ENCODE measurements at regions not wholly inside any gene's neighbourhood (a gene's known extent, or its start where the extent isn't known, plus 50 kb on each side); places are given as distances from the start of the nearest gene placed in this dataset.

DNA sequence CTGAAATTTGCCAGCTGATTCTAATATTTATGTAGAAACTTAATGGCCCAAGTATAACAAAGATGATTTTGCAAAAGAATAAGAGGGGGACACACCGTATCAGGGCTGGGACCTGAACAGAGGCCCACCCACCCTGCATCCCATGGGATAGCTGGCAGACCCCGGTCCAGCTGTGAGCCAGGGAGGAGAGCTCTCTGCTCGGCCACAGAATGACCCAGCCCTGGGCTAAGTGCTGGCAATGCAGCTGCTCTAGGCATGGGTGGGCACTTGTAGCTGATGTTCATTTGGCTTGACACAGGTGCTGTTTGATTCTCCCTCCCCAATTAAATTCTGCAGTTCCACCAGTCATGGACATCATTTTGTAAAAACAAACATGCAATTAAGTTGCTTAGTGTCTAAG is 522.8 kb upstream of the RAB6C start:
- H2AFZ ChIP-seq (ENCODE audit: low read length): no peak overlapping the region
- H3K9me3 ChIP-seq (ENCODE audit: control insufficient read depth, insufficient read depth, low read depth, low read length): no peaks in the 10 kb centered on the region
- H3K4me3 ChIP-seq (replicated peaks in 1 of 4; ENCODE audit: control extremely low read depth in 1 of 4, insufficient read depth in 1 of 4, low read depth in 3 of 4, low read length in 4 of 4): no peak overlapping the region
- H3K4me1 ChIP-seq (ENCODE audit: control insufficient read depth, extremely low read depth, insufficient read depth, low read length): no peaks in the 10 kb centered on the region
- H3K27me3 ChIP-seq (ENCODE audit: control insufficient read depth, insufficient read depth, low read length): no peaks in the 10 kb centered on the region
- no peaks in the 10 kb centered on the region for H3K79me2 ChIP-seq (ENCODE audit: control insufficient read depth, insufficient read depth, low read length)
- no peak overlapping the region for H3K9ac ChIP-seq (ENCODE audit: insufficient read depth, low read length)
- H3K27ac ChIP-seq (ENCODE audit: insufficient read depth, low read length): no peak overlapping the region
- DNase-seq (ENCODE audit: low read depth in 2 of 2): no peak
- no peaks in the 10 kb centered on the region for H3K36me3 ChIP-seq (ENCODE audit: control insufficient read depth, insufficient read depth, low read length)
- H4K20me1 ChIP-seq (ENCODE audit: control insufficient read depth, extremely low read depth, insufficient read depth, low read length): no peaks in the 10 kb centered on the region
- TF ChIP-seq, protein P1, sequence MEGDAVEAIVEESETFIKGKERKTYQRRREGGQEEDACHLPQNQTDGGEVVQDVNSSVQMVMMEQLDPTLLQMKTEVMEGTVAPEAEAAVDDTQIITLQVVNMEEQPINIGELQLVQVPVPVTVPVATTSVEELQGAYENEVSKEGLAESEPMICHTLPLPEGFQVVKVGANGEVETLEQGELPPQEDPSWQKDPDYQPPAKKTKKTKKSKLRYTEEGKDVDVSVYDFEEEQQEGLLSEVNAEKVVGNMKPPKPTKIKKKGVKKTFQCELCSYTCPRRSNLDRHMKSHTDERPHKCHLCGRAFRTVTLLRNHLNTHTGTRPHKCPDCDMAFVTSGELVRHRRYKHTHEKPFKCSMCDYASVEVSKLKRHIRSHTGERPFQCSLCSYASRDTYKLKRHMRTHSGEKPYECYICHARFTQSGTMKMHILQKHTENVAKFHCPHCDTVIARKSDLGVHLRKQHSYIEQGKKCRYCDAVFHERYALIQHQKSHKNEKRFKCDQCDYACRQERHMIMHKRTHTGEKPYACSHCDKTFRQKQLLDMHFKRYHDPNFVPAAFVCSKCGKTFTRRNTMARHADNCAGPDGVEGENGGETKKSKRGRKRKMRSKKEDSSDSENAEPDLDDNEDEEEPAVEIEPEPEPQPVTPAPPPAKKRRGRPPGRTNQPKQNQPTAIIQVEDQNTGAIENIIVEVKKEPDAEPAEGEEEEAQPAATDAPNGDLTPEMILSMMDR (conservative IDR thresholded peaks at IDR 0.05 in 1 of 2, IDR thresholded peaks at IDR 0.05 in 1 of 2; ENCODE audit: low read depth in 1 of 2, low read length in 2 of 2): no peak
- no peak for TF ChIP-seq EZH2 (IDR thresholded peaks at IDR 0.05; ENCODE audit: low read length, missing control alignments)
- no peak overlapping the region for H3K4me2 ChIP-seq (ENCODE audit: extremely low read depth, insufficient read depth, low read length)

DNA sequence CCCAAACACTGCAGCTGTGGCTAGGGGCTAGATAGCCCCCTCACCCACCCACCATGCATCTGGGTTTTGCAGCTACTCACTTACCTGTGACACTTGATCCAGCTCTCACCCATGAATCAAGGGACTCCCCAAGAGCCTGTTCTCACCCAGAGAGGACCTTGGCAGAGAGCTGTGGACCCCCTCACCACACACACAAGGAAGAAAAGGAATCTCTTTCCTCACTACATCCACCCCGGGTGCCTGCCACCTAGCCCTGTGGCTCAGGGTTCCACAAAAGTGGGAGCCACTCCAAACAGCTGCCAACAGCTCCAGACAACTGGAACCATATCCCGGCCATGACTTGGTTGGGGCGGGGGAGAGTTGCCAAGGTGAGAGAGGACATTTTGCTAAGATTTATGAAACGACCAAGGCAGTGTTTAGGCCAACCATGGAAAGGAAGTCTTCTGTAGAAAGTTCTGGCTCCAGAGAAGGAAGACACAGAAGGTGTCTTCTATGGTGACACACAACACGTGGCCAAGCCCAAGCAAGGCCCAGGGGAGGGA is 522.1 kb upstream of the RAB6C start:
- no peaks in the 10 kb centered on the region for H3K4me1 ChIP-seq (ENCODE audit: control insufficient read depth, extremely low read depth, insufficient read depth, low read length)
- H3K4me3 ChIP-seq (replicated peaks in 1 of 4; ENCODE audit: control extremely low read depth in 1 of 4, insufficient read depth in 1 of 4, low read depth in 3 of 4, low read length in 4 of 4): no peak overlapping the region
- no peak overlapping the region for H2AFZ ChIP-seq (ENCODE audit: low read length)
- TF ChIP-seq, protein P1 (conservative IDR thresholded peaks at IDR 0.05 in 1 of 2, IDR thresholded peaks at IDR 0.05 in 1 of 2; ENCODE audit: low read depth in 1 of 2, low read length in 2 of 2): no peak
- no peak for TF ChIP-seq EZH2 (IDR thresholded peaks at IDR 0.05; ENCODE audit: low read length, missing control alignments)
- no peaks in the 10 kb centered on the region for H4K20me1 ChIP-seq (ENCODE audit: control insufficient read depth, extremely low read depth, insufficient read depth, low read length)
- DNase-seq (ENCODE audit: low read depth in 2 of 2): no peak
- no peak overlapping the region for H3K9ac ChIP-seq (ENCODE audit: insufficient read depth, low read length)
- no peak overlapping the region for H3K27ac ChIP-seq (ENCODE audit: insufficient read depth, low read length)
- H3K36me3 ChIP-seq (ENCODE audit: control insufficient read depth, insufficient read depth, low read length): no peaks in the 10 kb centered on the region
- H3K27me3 ChIP-seq (ENCODE audit: control insufficient read depth, insufficient read depth, low read length): no peaks in the 10 kb centered on the region
- H3K4me2 ChIP-seq (ENCODE audit: extremely low read depth, insufficient read depth, low read length): no peak overlapping the region
- H3K9me3 ChIP-seq (ENCODE audit: control insufficient read depth, insufficient read depth, low read depth, low read length): no peaks in the 10 kb centered on the region
- no peaks in the 10 kb centered on the region for H3K79me2 ChIP-seq (ENCODE audit: control insufficient read depth, insufficient read depth, low read length)

DNA sequence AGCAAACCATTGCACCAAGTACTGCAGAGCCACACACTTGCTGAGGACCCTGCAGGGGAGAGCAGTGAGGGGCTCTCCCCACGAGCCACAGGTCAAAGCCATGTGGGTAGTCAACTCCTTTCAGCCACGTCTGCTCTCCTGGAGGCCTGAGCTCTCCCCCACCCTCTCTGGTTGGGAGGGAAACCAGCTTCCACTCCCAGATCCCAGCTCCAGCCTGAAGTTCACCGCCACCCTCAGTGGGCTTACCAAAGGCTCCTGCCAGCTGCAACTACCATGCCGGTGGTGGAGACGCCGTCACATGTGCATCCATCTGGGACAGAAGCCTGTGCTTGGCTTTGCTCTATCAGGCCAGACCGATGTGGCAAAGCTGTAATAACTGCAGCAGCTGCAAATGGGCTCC is 521.5 kb upstream of the RAB6C start:
- H3K9ac ChIP-seq (ENCODE audit: insufficient read depth, low read length): no peak overlapping the region
- H3K4me2 ChIP-seq (ENCODE audit: extremely low read depth, insufficient read depth, low read length): no peak overlapping the region
- no peaks in the 10 kb centered on the region for H3K79me2 ChIP-seq (ENCODE audit: control insufficient read depth, insufficient read depth, low read length)
- TF ChIP-seq, protein P1 (conservative IDR thresholded peaks at IDR 0.05 in 1 of 2, IDR thresholded peaks at IDR 0.05 in 1 of 2; ENCODE audit: low read depth in 1 of 2, low read length in 2 of 2): no peak
- no peak for TF ChIP-seq EZH2 (IDR thresholded peaks at IDR 0.05; ENCODE audit: low read length, missing control alignments)
- no peaks in the 10 kb centered on the region for H4K20me1 ChIP-seq (ENCODE audit: control insufficient read depth, extremely low read depth, insufficient read depth, low read length)
- no peaks in the 10 kb centered on the region for H3K36me3 ChIP-seq (ENCODE audit: control insufficient read depth, insufficient read depth, low read length)
- no peak overlapping the region for H3K4me3 ChIP-seq (replicated peaks in 1 of 4; ENCODE audit: control extremely low read depth in 1 of 4, insufficient read depth in 1 of 4, low read depth in 3 of 4, low read length in 4 of 4)
- DNase-seq (ENCODE audit: low read depth in 2 of 2): no peak
- no peak overlapping the region for H3K27ac ChIP-seq (ENCODE audit: insufficient read depth, low read length)
- no peaks in the 10 kb centered on the region for H3K4me1 ChIP-seq (ENCODE audit: control insufficient read depth, extremely low read depth, insufficient read depth, low read length)
- no peaks in the 10 kb centered on the region for H3K9me3 ChIP-seq (ENCODE audit: control insufficient read depth, insufficient read depth, low read depth, low read length)
- H3K27me3 ChIP-seq (ENCODE audit: control insufficient read depth, insufficient read depth, low read length): no peaks in the 10 kb centered on the region
- no peak overlapping the region for H2AFZ ChIP-seq (ENCODE audit: low read length)
